Adrenal gland (tissue), 5 donors: ENCODE measurements at regions not wholly inside any gene's neighbourhood (a gene's known extent, or its start where the extent isn't known, plus 50 kb on each side); places are given as distances from the start of the nearest gene placed in this dataset.

ENCODE experiments used
- POLR2A ChIP-seq, 2 donors: fragments of 450-650 bp; IDR thresholded peaks; one replicate each; pipeline ENCODE4 v1.6.1; 2017; ENCODE audit warnings: antibody characterized with exemption in 2 of 2, mild to moderate bottlenecking in 2 of 2, moderate library complexity in 1 of 2
- TF ChIP-seq, protein P1 (sequence below), 6 experiments: fragments of 450-650 bp in 4 of 6; fragments of 200-600 bp in 2 of 6; sonication (generic) in 1 of 6; IDR thresholded peaks; 1 replicate in 5 of 6; 2 replicates in 1 of 6; pipeline versions ENCODE4 v1.5.1 to v1.8.0; 2016 to 2021; ENCODE audit warnings: antibody characterized with exemption in 6 of 6, mild to moderate bottlenecking in 2 of 6, moderate library complexity in 1 of 6
- donor health status: DM: no; HTN: no; CAD: no.

DNA sequence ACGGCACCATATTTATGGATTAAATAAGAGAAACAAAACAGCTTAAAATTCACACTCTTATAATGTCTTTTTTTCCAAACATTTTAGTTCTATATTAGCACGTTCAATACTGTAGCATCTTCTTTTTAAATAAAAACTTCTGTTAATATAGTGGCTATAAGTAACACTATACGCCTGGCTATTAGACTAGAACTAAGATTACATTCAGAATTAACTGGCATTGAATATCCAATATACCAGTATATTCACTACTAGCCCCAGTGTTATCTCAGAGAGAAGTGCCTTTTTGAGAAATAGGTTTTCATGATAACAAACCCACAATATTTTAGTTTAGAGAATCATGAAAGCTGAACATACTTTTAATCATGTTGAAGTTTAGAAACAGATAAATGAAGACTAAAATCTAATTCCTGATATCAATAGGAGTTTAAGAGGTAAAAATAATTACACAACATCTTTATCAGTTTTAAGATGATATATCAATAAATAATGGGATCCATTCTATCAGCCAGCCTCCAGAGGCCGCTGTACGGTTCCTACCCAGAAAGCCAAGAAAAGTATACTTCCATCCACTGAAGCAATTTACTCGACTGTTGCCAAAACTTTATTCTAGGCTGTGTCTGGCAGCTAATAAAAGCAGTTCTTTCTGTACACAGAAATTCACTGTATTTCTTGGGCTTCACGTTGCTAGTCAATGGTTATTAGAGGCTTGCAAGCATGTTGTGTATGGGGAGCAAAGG is 1113.4 kb upstream of the MIR17HG start:
- TF ChIP-seq, protein P1, sequence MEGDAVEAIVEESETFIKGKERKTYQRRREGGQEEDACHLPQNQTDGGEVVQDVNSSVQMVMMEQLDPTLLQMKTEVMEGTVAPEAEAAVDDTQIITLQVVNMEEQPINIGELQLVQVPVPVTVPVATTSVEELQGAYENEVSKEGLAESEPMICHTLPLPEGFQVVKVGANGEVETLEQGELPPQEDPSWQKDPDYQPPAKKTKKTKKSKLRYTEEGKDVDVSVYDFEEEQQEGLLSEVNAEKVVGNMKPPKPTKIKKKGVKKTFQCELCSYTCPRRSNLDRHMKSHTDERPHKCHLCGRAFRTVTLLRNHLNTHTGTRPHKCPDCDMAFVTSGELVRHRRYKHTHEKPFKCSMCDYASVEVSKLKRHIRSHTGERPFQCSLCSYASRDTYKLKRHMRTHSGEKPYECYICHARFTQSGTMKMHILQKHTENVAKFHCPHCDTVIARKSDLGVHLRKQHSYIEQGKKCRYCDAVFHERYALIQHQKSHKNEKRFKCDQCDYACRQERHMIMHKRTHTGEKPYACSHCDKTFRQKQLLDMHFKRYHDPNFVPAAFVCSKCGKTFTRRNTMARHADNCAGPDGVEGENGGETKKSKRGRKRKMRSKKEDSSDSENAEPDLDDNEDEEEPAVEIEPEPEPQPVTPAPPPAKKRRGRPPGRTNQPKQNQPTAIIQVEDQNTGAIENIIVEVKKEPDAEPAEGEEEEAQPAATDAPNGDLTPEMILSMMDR (IDR thresholded peaks at IDR 0.05) = peak in 1 of 6 experiments; percentile 3
- no peak for TF ChIP-seq POLR2A (IDR thresholded peaks at IDR 0.05)
